T-helper 9 cell (primary cell): ENCODE measurements at regions not wholly inside any gene's neighbourhood (a gene's known extent, or its start where the extent isn't known, plus 50 kb on each side); places are given as distances from the start of the nearest gene placed in this dataset.
"Not testable (repeated sequence)": the region's sequence is repeated elsewhere in the genome, so short reads cannot be mapped to it uniquely, and the experiment has no call there.

Source experiments
- DNase-seq: peaks from one replicate; pipeline ENCODE4 v3.0.0-alpha.2; 2020

- DNase-seq = not testable (repeated sequence)
Measured at GRCh38 chr9:65393111-65393810, 108.3 kb upstream of the FOXD4L5 start.

DNA sequence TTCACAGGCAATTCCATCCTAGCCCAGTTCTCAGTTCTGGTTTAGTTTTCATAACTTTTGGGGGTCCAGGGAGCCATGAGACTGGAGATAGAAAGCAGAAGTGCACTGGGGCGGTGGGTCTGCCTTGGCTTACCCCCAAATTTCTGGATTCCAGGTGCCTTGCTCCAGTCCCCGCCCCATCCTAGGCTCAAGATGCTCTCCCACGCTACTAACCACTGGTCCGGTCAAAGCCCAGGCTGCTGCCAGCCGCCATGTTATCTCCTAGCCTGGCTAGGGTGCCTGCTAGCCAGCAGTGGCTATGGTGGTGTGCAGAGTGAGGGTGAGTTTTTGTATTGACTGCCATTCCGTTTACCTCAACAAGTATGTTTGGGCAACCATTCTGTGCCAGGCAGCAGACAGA, 107.6 kb upstream of the FOXD4L5 start:
- DNase-seq = not testable (repeated sequence)

- not testable (repeated sequence) for DNase-seq
Measured at GRCh38 chr9:65389710-65390109, 104.7 kb upstream of the FOXD4L5 start.

GRCh38 chr9:65389216-65389615, 104.2 kb upstream of the FOXD4L5 start:
- DNase-seq = not testable (repeated sequence)

DNA sequence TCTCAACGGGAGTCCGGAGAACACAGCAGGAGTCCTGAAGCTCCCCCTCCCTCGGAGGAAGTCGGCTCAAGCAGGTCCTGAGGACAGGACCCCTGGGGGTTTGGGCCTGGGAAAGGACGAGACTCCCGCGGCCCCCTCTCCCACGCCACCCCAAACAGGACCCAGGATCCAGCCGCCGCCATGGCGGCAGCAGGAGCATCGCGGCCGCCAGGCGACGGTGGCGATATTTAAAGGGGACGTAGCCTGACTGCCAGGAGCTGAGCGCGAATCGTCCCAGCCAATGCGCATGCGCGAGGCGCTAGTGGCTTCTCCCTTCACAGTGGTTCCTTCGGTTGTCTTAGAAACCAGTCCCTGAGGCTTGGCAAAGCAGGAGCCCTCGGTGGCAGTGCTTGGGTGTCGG, 101.7 kb upstream of the FOXD4L5 start:
- DNase-seq = peak; percentile 65

DNA sequence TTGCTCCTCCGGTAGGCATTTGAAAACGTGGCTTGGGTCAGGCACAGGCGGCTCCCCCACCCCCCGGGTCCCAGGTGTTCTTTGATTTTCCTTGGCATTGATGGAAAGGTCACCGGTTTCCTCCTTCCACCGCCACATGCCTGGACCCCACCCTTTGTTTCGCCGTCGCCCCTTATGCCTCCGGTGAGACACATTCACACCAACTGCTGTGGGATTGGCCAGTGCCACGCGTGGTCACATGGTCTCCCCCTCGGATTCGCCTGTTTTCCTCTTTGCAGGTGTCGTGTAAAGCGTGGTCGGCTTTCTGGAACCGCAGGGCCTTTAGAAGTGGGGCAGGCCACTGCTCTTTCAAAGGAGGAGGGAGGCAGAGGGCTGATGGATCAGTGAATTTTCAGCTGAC, 101.2 kb upstream of the FOXD4L5 start:
- DNase-seq = not testable (repeated sequence)

DNA sequence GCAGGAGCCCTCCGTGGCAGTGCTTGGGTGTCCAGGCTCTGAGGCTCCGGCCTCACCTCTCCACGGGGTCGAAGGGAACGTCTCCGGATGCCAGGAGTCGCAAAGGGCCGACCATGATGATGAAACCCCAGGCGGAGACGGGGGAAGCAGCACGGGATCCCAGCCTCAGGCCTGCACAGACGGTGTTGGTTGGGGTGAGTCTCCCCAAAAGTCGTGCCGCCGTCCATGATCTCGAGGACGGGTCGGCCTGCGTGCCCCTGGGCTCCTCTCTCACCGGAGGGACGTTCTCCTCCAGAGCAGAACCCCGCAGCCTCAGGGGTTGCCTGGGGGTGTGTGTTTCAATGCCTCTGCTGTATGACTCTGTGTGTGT, 100.6 kb upstream of the FOXD4L5 start:
- not testable (repeated sequence) for DNase-seq

DNA sequence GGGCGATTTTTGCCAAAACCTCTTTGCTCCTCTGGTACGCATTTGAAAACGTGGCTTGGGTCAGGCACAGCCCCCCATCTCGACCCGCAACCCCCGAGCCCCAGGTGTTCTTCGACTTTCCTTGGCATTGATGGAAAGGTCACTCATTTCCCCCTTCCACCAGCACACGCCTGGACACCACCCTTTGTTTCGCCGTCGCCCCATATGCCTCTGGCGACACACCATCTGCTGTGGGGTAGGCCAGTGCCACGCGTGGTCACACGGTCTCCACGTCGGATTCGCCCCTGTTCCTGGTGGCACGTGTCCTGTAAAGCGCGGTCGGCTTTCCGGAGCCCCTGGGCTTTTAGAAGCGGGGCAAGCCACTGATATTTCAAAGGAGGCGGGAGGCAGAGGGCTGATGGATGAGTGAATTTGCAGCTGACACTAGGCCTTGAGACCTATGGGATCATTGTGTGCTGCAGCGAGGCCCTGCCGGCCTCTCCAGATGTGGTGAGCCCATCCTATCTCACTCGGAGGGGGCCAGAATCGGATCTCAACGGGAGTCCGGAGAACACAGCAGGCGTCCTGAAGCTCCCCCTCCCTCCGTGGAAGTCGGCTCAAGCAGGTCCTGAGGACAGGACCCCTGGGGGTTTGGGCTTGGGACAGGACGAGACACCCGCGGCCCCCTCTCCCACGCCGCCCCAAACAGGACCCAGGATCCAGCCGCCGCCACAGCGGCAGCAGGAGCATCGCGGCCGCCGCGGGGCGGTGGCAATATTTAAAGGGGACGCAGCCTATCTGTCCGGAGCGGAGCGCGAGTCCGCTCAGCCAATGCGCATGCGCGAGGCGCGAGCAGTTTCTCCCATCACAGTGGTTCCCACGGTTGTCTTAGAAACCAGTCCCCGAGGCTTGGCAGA, 100.0 kb upstream of the FOXD4L5 start:
- DNase-seq = not testable (repeated sequence)

DNA sequence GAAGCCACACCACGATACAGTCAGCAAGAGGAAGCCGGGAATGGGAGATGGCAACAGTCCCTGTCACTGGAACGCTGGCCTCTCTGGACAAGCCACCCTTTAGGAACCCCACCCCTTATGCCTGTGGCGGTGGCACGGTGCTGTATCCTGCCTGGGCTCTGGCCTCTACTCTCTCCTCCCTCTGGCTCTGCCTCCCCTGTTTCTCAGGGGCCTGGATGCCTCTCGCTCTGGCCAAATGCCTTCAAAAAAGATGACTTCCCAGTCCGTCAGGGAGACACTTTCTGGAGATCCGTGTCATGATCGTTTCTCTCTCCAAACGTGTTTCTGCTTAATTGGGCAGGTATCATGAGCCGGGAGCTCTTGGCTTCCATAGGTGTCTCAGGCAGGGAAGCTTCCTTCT, 99.1 kb upstream of the FOXD4L5 start:
- not testable (repeated sequence) for DNase-seq

DNA sequence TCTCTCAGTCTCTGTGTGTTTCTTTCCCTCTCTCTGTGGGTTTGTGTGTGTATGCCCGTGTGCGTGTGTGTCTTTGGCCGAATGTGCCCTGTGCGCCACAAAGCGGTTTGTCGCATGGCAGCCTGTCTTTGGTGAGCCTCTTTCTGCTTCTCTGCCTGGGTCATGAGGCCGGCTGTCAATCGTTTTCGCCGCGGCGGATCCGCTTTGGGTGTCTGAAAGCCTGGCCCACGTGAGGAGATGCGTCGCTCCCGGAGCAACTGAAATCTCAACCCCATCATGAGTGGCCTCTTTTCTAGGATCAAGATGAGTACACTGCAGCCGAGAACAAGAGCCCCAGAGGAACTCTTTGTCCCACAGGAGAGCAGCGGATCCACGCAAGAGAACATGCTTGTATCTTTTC, 98.6 kb upstream of the FOXD4L5 start:
- not testable (repeated sequence) for DNase-seq

- not testable (repeated sequence) for DNase-seq
Measured at GRCh38 chr9:65382701-65383318, 97.8 kb upstream of the FOXD4L5 start.
